ENCODE measurements at regions not wholly inside any gene's neighbourhood (a gene's known extent, or its start where the extent isn't known, plus 50 kb on each side); places are given as distances from the start of the nearest gene placed in this dataset.

DNA sequence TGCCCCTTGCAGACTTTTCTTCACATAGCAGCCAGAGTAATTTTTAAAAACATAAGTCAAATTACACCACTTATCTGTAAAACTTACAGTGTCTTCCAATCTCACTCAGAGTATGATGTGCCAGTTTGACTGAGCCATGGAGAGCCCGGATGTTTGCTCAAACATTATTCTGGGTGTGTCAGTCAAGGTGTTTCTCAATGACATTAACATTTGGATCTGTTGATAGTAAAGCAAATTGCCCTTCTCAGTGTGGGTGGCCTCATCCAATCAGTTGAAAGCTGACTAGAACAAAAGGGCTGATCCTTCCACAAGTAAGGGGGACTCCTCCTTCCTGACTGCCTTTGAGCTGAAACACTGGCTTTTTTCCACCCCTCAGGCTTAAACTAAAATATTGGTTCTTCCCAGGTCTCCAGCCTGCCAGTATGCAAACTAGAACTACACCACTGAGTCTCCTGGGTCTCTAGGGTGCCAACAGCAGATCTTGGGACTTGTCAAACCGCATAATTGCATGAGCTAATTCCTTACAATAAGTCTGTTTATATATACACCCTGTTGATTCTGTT is 157.9 kb upstream of the CTTNBP2NL start (continued):
- TF ChIP-seq ZNF704 (tag by site-specific recombination; IDR thresholded peaks at IDR 0.05) (no peak), GLIS1 (tag by site-specific recombination; IDR thresholded peaks at IDR 0.05) (no peak), PRDM4 (tag by site-specific recombination; IDR thresholded peaks at IDR 0.05) (no peak), ZNF548 (tag by site-specific recombination; IDR thresholded peaks at IDR 0.05) (no peak), ZNF24 (tag by site-specific recombination; IDR thresholded peaks at IDR 0.05) (no peak), TCF7L2 (IDR thresholded peaks at IDR 0.05; ENCODE audit: borderline replicate concordance, low read depth, low read length) (no peak), ZNF76 (tag by site-specific recombination; IDR thresholded peaks at IDR 0.05; ENCODE audit: borderline replicate concordance, low read depth) (no peak), ZNF433 (tag by site-specific recombination; IDR thresholded peaks at IDR 0.05; ENCODE audit: low read depth) (no peak), ZNF23 (tag by site-specific recombination; IDR thresholded peaks at IDR 0.05; ENCODE audit: borderline replicate concordance) (no peak), ZBTB6 (tag by site-specific recombination; IDR thresholded peaks at IDR 0.05) (no peak)
- TF ChIP-seq, protein P1, sequence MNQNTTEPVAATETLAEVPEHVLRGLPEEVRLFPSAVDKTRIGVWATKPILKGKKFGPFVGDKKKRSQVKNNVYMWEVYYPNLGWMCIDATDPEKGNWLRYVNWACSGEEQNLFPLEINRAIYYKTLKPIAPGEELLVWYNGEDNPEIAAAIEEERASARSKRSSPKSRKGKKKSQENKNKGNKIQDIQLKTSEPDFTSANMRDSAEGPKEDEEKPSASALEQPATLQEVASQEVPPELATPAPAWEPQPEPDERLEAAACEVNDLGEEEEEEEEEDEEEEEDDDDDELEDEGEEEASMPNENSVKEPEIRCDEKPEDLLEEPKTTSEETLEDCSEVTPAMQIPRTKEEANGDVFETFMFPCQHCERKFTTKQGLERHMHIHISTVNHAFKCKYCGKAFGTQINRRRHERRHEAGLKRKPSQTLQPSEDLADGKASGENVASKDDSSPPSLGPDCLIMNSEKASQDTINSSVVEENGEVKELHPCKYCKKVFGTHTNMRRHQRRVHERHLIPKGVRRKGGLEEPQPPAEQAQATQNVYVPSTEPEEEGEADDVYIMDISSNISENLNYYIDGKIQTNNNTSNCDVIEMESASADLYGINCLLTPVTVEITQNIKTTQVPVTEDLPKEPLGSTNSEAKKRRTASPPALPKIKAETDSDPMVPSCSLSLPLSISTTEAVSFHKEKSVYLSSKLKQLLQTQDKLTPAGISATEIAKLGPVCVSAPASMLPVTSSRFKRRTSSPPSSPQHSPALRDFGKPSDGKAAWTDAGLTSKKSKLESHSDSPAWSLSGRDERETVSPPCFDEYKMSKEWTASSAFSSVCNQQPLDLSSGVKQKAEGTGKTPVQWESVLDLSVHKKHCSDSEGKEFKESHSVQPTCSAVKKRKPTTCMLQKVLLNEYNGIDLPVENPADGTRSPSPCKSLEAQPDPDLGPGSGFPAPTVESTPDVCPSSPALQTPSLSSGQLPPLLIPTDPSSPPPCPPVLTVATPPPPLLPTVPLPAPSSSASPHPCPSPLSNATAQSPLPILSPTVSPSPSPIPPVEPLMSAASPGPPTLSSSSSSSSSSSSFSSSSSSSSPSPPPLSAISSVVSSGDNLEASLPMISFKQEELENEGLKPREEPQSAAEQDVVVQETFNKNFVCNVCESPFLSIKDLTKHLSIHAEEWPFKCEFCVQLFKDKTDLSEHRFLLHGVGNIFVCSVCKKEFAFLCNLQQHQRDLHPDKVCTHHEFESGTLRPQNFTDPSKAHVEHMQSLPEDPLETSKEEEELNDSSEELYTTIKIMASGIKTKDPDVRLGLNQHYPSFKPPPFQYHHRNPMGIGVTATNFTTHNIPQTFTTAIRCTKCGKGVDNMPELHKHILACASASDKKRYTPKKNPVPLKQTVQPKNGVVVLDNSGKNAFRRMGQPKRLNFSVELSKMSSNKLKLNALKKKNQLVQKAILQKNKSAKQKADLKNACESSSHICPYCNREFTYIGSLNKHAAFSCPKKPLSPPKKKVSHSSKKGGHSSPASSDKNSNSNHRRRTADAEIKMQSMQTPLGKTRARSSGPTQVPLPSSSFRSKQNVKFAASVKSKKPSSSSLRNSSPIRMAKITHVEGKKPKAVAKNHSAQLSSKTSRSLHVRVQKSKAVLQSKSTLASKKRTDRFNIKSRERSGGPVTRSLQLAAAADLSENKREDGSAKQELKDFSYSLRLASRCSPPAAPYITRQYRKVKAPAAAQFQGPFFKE (tag by site-specific recombination; IDR thresholded peaks at IDR 0.05; ENCODE audit: borderline replicate concordance) = no peak

GRCh38 chr1:112239683-112240330 is 156.2 kb upstream of the CTTNBP2NL start:
- H3K4me3 ChIP-seq (ENCODE audit: low read depth, low read length) = no peak overlapping the region
- H3K36me3 ChIP-seq (ENCODE audit: control insufficient read depth in 2 of 2, insufficient read depth in 1 of 2, low read length in 2 of 2) = no peaks in the 10 kb centered on the region
- H3K27ac ChIP-seq (ENCODE audit: extremely low read depth, low read depth, low read length) = no peak overlapping the region
- H3K4me1 ChIP-seq (ENCODE audit: control insufficient read depth, insufficient read depth, low read length) = no peaks in the 10 kb centered on the region
- ChIA-PET CTCF (interaction anchor here (0.6 kb wide), 1 partner anchor 57 kb away, joined by 3 read pairs; no protein-coding TSS in a partner anchor), POLR2A (no interaction called here)
- H3K9me3 ChIP-seq (ENCODE audit: control insufficient read depth, insufficient read depth, low read depth, low read length) = no peaks in the 10 kb centered on the region
- TF ChIP-seq ZNF777 (tag by site-specific recombination; IDR thresholded peaks at IDR 0.05; ENCODE audit: borderline replicate concordance) = no peak
- TF ChIP-seq ZIC2 (tag by site-specific recombination; IDR thresholded peaks at IDR 0.05) = no peak
- TF ChIP-seq ZSCAN5A (tag by site-specific recombination; IDR thresholded peaks at IDR 0.05) = no peak
- TF ChIP-seq ZNF155 (tag by site-specific recombination; IDR thresholded peaks at IDR 0.05) = no peak
- no peak for TF ChIP-seq ZNF837 (tag by site-specific recombination; IDR thresholded peaks at IDR 0.05)
- TF ChIP-seq ZNF350 (tag by site-specific recombination; IDR thresholded peaks at IDR 0.05) = no peak
- TF ChIP-seq, protein P1 (tag by site-specific recombination; IDR thresholded peaks at IDR 0.05; ENCODE audit: borderline replicate concordance) = no peak

All from HEK293 (cell line).